MM.1S (cell line): ENCODE measurements at regions not wholly inside any gene's neighbourhood (a gene's known extent, or its start where the extent isn't known, plus 50 kb on each side); places are given as distances from the start of the nearest gene placed in this dataset.

Experiments used
- DNase-seq: peaks from one replicate; pipeline ENCODE4 v3.0.0-alpha.2; 2015
- H2AFZ ChIP-seq: fragments of 300-600 bp; sonication (generic); 2 replicates; pipeline ENCODE4 v1.6.0; 2016; ENCODE audit warnings: antibody characterized with exemption, low read length
- H3F3A ChIP-seq: fragments of 300-600 bp; sonication (generic); 2 replicates; pipeline ENCODE4 v1.6.1; 2016; ENCODE audit warnings: mild to moderate bottlenecking, antibody characterized with exemption, low read length, moderate library complexity, mixed read lengths; ENCODE audit not compliant: insufficient read depth
- H3K27ac ChIP-seq: fragments of 300-600 bp; sonication (generic); 2 replicates; pipeline ENCODE4 v1.5.1; 2016; ENCODE audit warnings: mild to moderate bottlenecking, low read length
- H3K27me3 ChIP-seq: fragments of 300-600 bp; sonication (generic); replicated peaks from 2 replicates; pipeline ENCODE4 v1.6.0; 2016; ENCODE audit warnings: low read length; ENCODE audit not compliant: insufficient read depth
- H3K36me3 ChIP-seq: fragments of 300-600 bp; sonication (generic); replicated peaks from 2 replicates; pipeline ENCODE4 v1.6.1; 2016; ENCODE audit warnings: mild to moderate bottlenecking, low read length, mixed read lengths; ENCODE audit not compliant: insufficient read depth
- H3K4me1 ChIP-seq: fragments of 300-600 bp; sonication (generic); 2 replicates; pipeline ENCODE4 v1.6.1; 2016; ENCODE audit warnings: low read length, mixed read lengths
- H3K4me2 ChIP-seq: fragments of 300-600 bp; sonication (generic); 2 replicates; pipeline ENCODE4 v1.6.0; 2016; ENCODE audit warnings: low read depth, low read length
- H3K4me3 ChIP-seq: fragments of 300-600 bp; sonication (generic); 2 replicates; pipeline ENCODE4 v1.5.1; 2016; ENCODE audit warnings: low read length, mixed read lengths
- H3K79me2 ChIP-seq: fragments of 300-600 bp; sonication (generic); 2 replicates; pipeline ENCODE4 v1.6.1; 2016; ENCODE audit warnings: mixed run types, low read length, mixed read lengths
- H3K9ac ChIP-seq: fragments of 300-600 bp; sonication (generic); 2 replicates; pipeline ENCODE4 v1.6.1; 2016; ENCODE audit warnings: low read length, mixed read lengths
- H3K9me2 ChIP-seq: fragments of 300-600 bp; sonication (generic); replicated peaks from 2 replicates; pipeline ENCODE4 v1.6.1; 2016; ENCODE audit warnings: mild to moderate bottlenecking, low read length, mixed read lengths; ENCODE audit not compliant: insufficient read depth
- H3K9me3 ChIP-seq: fragments of 300-600 bp; sonication (generic); replicated peaks from 2 replicates; pipeline ENCODE4 v1.6.1; 2016; ENCODE audit warnings: mild to moderate bottlenecking, low read length, mixed read lengths; ENCODE audit not compliant: insufficient read depth
- H4K20me1 ChIP-seq: fragments of 300-600 bp; sonication (generic); 2 replicates; pipeline ENCODE4 v1.6.1; 2016; ENCODE audit warnings: mild to moderate bottlenecking, low read length, moderate library complexity, mixed read lengths; ENCODE audit not compliant: insufficient read depth
- EZH2 ChIP-seq: fragments of 300-600 bp; sonication (generic); optimal IDR thresholded peaks from 2 replicates; pipeline ENCODE3; 2017; ENCODE audit warnings: low read depth, mild to moderate bottlenecking, antibody characterized with exemption, low read length, mixed read lengths
- EZH2phosphoT487 ChIP-seq: fragments of 300-600 bp; sonication (generic); IDR thresholded peaks from 2 replicates; pipeline ENCODE4 v1.6.1; 2018; ENCODE audit warnings: antibody characterized with exemption, low read length
- TF ChIP-seq, protein P1 (sequence below): fragments of 300-600 bp; sonication (generic); IDR thresholded peaks from 2 replicates; pipeline ENCODE4 v1.5.1; 2016; ENCODE audit warnings: antibody characterized with exemption, low read length, mixed read lengths

DNA sequence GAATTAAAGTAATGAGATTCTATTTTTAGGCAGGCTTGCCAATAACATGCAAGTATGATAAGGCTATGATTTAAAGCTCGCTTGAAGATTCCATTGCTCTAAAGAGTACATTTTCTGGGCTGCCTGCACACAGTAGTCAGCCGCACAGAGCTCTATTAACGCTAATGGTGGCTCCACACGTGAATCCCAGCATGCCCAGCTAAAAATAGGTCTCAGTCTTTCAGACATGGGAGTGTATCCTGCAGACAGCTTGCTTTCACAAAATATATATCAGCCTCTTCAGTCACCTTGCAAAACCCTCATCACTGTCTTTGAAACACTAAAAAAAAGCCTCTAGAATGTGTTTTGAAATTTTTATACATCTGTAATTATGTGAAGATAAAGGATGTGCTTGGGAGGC lies 418.1 kb downstream of the MTX2 start:
- no peaks in the 10 kb centered on the region for H3K4me1 ChIP-seq
- H2AFZ ChIP-seq: no peak overlapping the region
- H3K36me3 ChIP-seq: no peaks in the 10 kb centered on the region
- H3K9me3 ChIP-seq: no peaks in the 10 kb centered on the region
- H3K9ac ChIP-seq: no peak overlapping the region
- no peaks in the 10 kb centered on the region for H3K27me3 ChIP-seq
- no peaks in the 10 kb centered on the region for H3K9me2 ChIP-seq
- no peak overlapping the region for H3K4me3 ChIP-seq
- DNase-seq: no peak
- H3K27ac ChIP-seq: no peak overlapping the region
- H3K4me2 ChIP-seq: no peak overlapping the region
- no peak for TF ChIP-seq EZH2
- TF ChIP-seq, protein P1, sequence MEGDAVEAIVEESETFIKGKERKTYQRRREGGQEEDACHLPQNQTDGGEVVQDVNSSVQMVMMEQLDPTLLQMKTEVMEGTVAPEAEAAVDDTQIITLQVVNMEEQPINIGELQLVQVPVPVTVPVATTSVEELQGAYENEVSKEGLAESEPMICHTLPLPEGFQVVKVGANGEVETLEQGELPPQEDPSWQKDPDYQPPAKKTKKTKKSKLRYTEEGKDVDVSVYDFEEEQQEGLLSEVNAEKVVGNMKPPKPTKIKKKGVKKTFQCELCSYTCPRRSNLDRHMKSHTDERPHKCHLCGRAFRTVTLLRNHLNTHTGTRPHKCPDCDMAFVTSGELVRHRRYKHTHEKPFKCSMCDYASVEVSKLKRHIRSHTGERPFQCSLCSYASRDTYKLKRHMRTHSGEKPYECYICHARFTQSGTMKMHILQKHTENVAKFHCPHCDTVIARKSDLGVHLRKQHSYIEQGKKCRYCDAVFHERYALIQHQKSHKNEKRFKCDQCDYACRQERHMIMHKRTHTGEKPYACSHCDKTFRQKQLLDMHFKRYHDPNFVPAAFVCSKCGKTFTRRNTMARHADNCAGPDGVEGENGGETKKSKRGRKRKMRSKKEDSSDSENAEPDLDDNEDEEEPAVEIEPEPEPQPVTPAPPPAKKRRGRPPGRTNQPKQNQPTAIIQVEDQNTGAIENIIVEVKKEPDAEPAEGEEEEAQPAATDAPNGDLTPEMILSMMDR: no peak
- TF ChIP-seq EZH2phosphoT487: no peak
- H4K20me1 ChIP-seq: no peaks in the 10 kb centered on the region
- H3F3A ChIP-seq: no peaks in the 10 kb centered on the region
- no peaks in the 10 kb centered on the region for H3K79me2 ChIP-seq

GRCh38 chr2:176687944-176688343 lies 418.7 kb downstream of the MTX2 start:
- TF ChIP-seq EZH2 (no peak), EZH2phosphoT487 (no peak)
- TF ChIP-seq, protein P1: no peak

DNA sequence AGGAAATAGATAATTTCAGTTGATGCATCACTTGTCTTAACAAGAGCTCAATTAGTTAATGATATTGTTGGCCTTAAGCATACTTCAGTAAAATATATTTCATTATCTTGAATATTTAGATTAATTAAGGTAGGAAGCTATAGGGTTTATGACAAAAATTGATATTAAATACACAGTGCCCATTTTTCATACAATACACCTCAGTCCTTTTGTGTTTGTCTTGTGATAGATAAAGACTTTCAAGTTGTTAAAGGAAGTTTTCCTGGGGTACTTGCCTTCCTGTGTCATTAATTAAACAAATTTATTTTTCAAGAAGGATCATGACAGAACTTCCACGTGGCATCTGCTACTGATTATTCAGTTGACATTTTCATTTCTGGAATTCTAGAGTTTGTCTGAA lies 420.5 kb downstream of the MTX2 start:
- TF ChIP-seq, protein P1: no peak
- no peak for TF ChIP-seq EZH2phosphoT487
- Histone ChIP-seq H3K27ac (no peak overlapping the region), H3K4me1 (no peaks in the 10 kb centered on the region), H3F3A (no peaks in the 10 kb centered on the region), H3K27me3 (no peaks in the 10 kb centered on the region), H3K9me2 (no peaks in the 10 kb centered on the region), H2AFZ (no peak overlapping the region), H3K36me3 (no peaks in the 10 kb centered on the region), H3K9ac (no peak overlapping the region), H3K4me2 (no peak overlapping the region), H4K20me1 (no peaks in the 10 kb centered on the region), H3K4me3 (no peak overlapping the region), H3K79me2 (no peaks in the 10 kb centered on the region), H3K9me3 (no peaks in the 10 kb centered on the region)
- DNase-seq: no peak

More at GRCh38 chr2:176687944-176688343, 418.7 kb downstream of the MTX2 start:
- Histone ChIP-seq H3K9ac (no peak overlapping the region), H3K79me2 (no peaks in the 10 kb centered on the region), H3K9me2 (no peaks in the 10 kb centered on the region), H3K4me3 (no peak overlapping the region), H3F3A (no peaks in the 10 kb centered on the region), H4K20me1 (no peaks in the 10 kb centered on the region), H3K27ac (no peak overlapping the region), H3K4me1 (no peaks in the 10 kb centered on the region), H2AFZ (no peak overlapping the region), H3K9me3 (no peaks in the 10 kb centered on the region), H3K27me3 (no peaks in the 10 kb centered on the region), H3K36me3 (no peaks in the 10 kb centered on the region), H3K4me2 (no peak overlapping the region)
- DNase-seq: no peak

- Histone ChIP-seq H3K4me2 (no peak overlapping the region), H3K79me2 (no peaks in the 10 kb centered on the region), H3K27ac (no peak overlapping the region), H3K36me3 (no peaks in the 10 kb centered on the region), H3K4me1 (no peaks in the 10 kb centered on the region), H3K9me3 (no peaks in the 10 kb centered on the region), H3K27me3 (no peaks in the 10 kb centered on the region), H3F3A (no peaks in the 10 kb centered on the region), H3K9me2 (no peaks in the 10 kb centered on the region), H4K20me1 (no peaks in the 10 kb centered on the region), H3K4me3 (no peak overlapping the region), H2AFZ (no peak overlapping the region), H3K9ac (no peak overlapping the region)
- DNase-seq: no peak
- no peak for TF ChIP-seq EZH2
- no peak for TF ChIP-seq EZH2phosphoT487
These were observed 422.2 kb downstream of the MTX2 start for GRCh38 chr2:176691471-176691870.
